ENCODE measurements at regions not wholly inside any gene's neighbourhood (a gene's known extent, or its start where the extent isn't known, plus 50 kb on each side); places are given as distances from the start of the nearest gene placed in this dataset.

DNA sequence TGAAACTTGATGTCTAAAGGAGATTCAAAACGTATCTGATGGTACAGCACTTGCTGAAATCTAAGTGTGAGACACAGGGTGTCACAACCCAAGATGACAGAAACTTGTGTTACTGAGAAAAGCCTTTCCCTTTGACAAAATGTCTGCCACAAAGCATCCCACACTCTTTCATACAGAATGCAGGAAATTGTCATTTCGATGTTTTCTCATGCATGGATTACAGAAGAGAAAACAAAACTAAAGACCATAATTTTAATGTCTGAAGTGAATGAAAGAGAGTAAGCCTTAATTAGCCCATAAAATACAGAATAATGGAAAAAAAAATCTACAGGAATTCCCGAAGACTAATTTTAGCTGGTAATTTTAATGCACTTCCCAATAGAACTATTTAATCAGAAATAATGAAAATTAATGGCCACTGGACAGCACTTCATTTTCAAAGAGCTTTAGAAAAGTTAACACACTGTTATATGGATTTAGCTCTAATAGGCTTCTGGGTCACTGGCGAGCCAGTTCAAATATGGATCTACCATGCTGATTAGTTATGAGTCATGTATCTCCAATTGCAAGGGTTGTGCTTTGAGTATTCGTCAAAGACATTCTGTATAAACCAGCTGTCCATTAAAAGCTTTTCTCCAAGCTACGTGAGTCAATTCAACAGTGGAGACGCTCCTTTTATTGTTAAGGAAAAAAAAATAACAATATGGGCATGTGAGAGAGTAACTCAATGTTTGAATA, 656.7 kb downstream of the SLC16A7 start (continued):
- TF ChIP-seq, protein P1, sequence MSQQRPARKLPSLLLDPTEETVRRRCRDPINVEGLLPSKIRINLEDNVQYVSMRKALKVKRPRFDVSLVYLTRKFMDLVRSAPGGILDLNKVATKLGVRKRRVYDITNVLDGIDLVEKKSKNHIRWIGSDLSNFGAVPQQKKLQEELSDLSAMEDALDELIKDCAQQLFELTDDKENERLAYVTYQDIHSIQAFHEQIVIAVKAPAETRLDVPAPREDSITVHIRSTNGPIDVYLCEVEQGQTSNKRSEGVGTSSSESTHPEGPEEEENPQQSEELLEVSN (IDR thresholded peaks at IDR 0.05) = no peak
- TF ChIP-seq SAP30 (IDR thresholded peaks at IDR 0.05; ENCODE audit: insufficient read depth, insufficient replicate concordance, low read length) (no peak), TAF1 (IDR thresholded peaks at IDR 0.05; ENCODE audit: low read depth, low read length) (no peak), EGR1 (IDR thresholded peaks at IDR 0.05; ENCODE audit: borderline replicate concordance, low read depth, low read length) (no peak), SP1 (IDR thresholded peaks at IDR 0.05; ENCODE audit: low read depth, low read length) (no peak)
- TF ChIP-seq, protein P2, sequence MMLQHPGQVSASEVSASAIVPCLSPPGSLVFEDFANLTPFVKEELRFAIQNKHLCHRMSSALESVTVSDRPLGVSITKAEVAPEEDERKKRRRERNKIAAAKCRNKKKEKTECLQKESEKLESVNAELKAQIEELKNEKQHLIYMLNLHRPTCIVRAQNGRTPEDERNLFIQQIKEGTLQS (IDR thresholded peaks at IDR 0.05; ENCODE audit: insufficient read depth, low read depth, low read length) = no peak
- TF ChIP-seq, protein P3, sequence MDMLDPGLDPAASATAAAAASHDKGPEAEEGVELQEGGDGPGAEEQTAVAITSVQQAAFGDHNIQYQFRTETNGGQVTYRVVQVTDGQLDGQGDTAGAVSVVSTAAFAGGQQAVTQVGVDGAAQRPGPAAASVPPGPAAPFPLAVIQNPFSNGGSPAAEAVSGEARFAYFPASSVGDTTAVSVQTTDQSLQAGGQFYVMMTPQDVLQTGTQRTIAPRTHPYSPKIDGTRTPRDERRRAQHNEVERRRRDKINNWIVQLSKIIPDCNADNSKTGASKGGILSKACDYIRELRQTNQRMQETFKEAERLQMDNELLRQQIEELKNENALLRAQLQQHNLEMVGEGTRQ (IDR thresholded peaks at IDR 0.05; ENCODE audit: low read length) = no peak
